ENCODE measurements at regions not wholly inside any gene's neighbourhood (a gene's known extent, or its start where the extent isn't known, plus 50 kb on each side); places are given as distances from the start of the nearest gene placed in this dataset.

GRCh38 chr2:221715523-221716247 lies 143.6 kb upstream of the EPHA4 start:
- H3K36me3 ChIP-seq (ENCODE audit: control insufficient read depth, insufficient read depth, low read length) = no peaks in the 10 kb centered on the region
- DNase-seq (ENCODE audit: low read depth) = no peak
- no peak overlapping the region for H3K4me3 ChIP-seq (ENCODE audit: low read depth, low read length)
- no peak for TF ChIP-seq CTCF (IDR thresholded peaks at IDR 0.05; ENCODE audit: insufficient read depth, low read length, poor library complexity, severe bottlenecking)
- H3K27me3 ChIP-seq (ENCODE audit: control insufficient read depth, insufficient read depth, low read length) = no peaks in the 10 kb centered on the region

- DNase-seq (ENCODE audit: low read depth) = no peak
- Histone ChIP-seq H3K27me3 (ENCODE audit: control insufficient read depth, insufficient read depth, low read length) (no peaks in the 10 kb centered on the region), H3K36me3 (ENCODE audit: control insufficient read depth, insufficient read depth, low read length) (no peaks in the 10 kb centered on the region), H3K4me3 (ENCODE audit: low read depth, low read length) (no peak overlapping the region)
- TF ChIP-seq CTCF (IDR thresholded peaks at IDR 0.05; ENCODE audit: insufficient read depth, low read length, poor library complexity, severe bottlenecking) = no peak
Measured at GRCh38 chr2:221710744-221711143, 138.6 kb upstream of the EPHA4 start.

- H3K27me3 ChIP-seq (ENCODE audit: control insufficient read depth, insufficient read depth, low read length) = no peaks in the 10 kb centered on the region
- no peak overlapping the region for H3K4me3 ChIP-seq (ENCODE audit: low read depth, low read length)
- TF ChIP-seq CTCF (IDR thresholded peaks at IDR 0.05; ENCODE audit: insufficient read depth, low read length, poor library complexity, severe bottlenecking) = no peak
- no peak for DNase-seq (ENCODE audit: low read depth)
- H3K36me3 ChIP-seq (ENCODE audit: control insufficient read depth, insufficient read depth, low read length) = no peaks in the 10 kb centered on the region
Measured at GRCh38 chr2:221708902-221709301, 136.8 kb upstream of the EPHA4 start.

GRCh38 chr2:221705185-221705877 lies 133.2 kb upstream of the EPHA4 start:
- no peak for TF ChIP-seq CTCF (IDR thresholded peaks at IDR 0.05; ENCODE audit: insufficient read depth, low read length, poor library complexity, severe bottlenecking)
- Histone ChIP-seq H3K4me3 (ENCODE audit: low read depth, low read length) (no peak overlapping the region), H3K36me3 (ENCODE audit: control insufficient read depth, insufficient read depth, low read length) (no peaks in the 10 kb centered on the region), H3K27me3 (ENCODE audit: control insufficient read depth, insufficient read depth, low read length) (no peaks in the 10 kb centered on the region)
- DNase-seq (ENCODE audit: low read depth) = no peak

GRCh38 chr2:221704442-221704841 lies 132.3 kb upstream of the EPHA4 start:
- no peak for TF ChIP-seq CTCF (IDR thresholded peaks at IDR 0.05; ENCODE audit: insufficient read depth, low read length, poor library complexity, severe bottlenecking)
- H3K27me3 ChIP-seq (ENCODE audit: control insufficient read depth, insufficient read depth, low read length) = no peaks in the 10 kb centered on the region
- H3K4me3 ChIP-seq (ENCODE audit: low read depth, low read length) = no peak overlapping the region
- no peaks in the 10 kb centered on the region for H3K36me3 ChIP-seq (ENCODE audit: control insufficient read depth, insufficient read depth, low read length)
- DNase-seq (ENCODE audit: low read depth) = no peak

Measured in kidney epithelial cell (primary cell).